Thyroid gland (tissue), 4 donors: ENCODE measurements at regions not wholly inside any gene's neighbourhood (a gene's known extent, or its start where the extent isn't known, plus 50 kb on each side); places are given as distances from the start of the nearest gene placed in this dataset.

Experiments used
- DNase-seq, 2 donors: peaks; one replicate each; pipeline ENCODE4 v3.0.0-alpha.2; 2019
- H3K27ac ChIP-seq, 3 donors: fragments of 200-600 bp; sonication (generic); 1 replicate in 2 of 3; 2 replicates in 1 of 3; pipeline ENCODE4 v1.5.1; 2016 to 2019; ENCODE audit warnings: mild to moderate bottlenecking in 1 of 3, moderate library complexity in 1 of 3
- H3K27me3 ChIP-seq: fragments of 200-600 bp; sonication (generic); one replicate; pipeline ENCODE4 v1.5.1; 2019
- H3K36me3 ChIP-seq, 2 donors: fragments of 200-600 bp; sonication (generic); one replicate each; pipeline ENCODE4 v1.5.1; 2016 to 2019
- H3K4me1 ChIP-seq, 2 donors: fragments of 200-600 bp; sonication (generic); one replicate each; pipeline ENCODE4 v1.5.1; 2017 to 2019
- H3K4me3 ChIP-seq, 3 donors: fragments of 200-600 bp; sonication (generic); replicated peaks in 1 of 3; 1 replicate in 2 of 3; 2 replicates in 1 of 3; pipeline ENCODE4 v1.5.1; 2016; ENCODE audit warnings: mild to moderate bottlenecking in 1 of 3
- H3K9me3 ChIP-seq: fragments of 200-600 bp; sonication (generic); one replicate; pipeline ENCODE4 v1.5.1; 2017
- CTCF ChIP-seq, 6 experiments: fragments of 200-600 bp in 3 of 6; fragments of 450-650 bp in 3 of 6; sonication (generic) in 3 of 6; IDR thresholded peaks; one replicate each; pipeline ENCODE4 v1.5.1; 2016 to 2019; ENCODE audit warnings: antibody characterized with exemption in 6 of 6, mild to moderate bottlenecking in 2 of 6, inconsistent platforms in 1 of 6, moderate library complexity in 1 of 6
- POLR2A ChIP-seq, 2 donors: fragments of 450-650 bp; IDR thresholded peaks; one replicate each; pipeline ENCODE4 v1.6.1; 2017; ENCODE audit warnings: antibody characterized with exemption in 2 of 2, mild to moderate bottlenecking in 2 of 2, moderate library complexity in 1 of 2
- WGBS, 2 donors: methylation state at CpG; one replicate each; pipeline ENCODE4 v1.1.5; 2017; 5-methylcytosine and 5-hydroxymethylcytosine counted together
- intact Hi-C: fragments of 100-400 bp; cut with DNase I; formaldehyde crosslinking; loops from one replicate; pipeline ENCODE4 v1.15.1; 2023

DNA sequence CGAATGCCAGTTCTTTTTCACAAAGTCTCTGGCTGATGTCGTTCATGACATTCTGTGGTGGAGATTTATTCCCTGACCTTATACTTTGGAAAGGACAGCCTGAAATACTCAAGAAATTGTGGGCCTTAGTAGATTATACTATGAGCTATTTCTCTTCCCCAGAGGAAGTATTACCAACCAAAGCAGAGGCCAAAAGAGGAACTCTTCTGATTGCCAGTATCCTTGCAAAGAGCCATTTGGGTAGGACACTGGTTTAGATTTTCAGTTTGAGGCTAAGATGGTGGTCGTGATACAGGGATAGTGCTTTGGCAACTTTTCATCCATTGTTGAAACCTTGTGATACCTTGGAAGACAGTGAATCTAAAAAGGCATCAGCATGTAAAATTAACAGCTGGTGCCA lies 327.3 kb downstream of the HACE1 start:
- H3K27ac ChIP-seq = no peak overlapping the region
- H3K36me3 ChIP-seq = no peaks in the 10 kb centered on the region
- intact Hi-C loops = no loop called here
- H3K4me1 ChIP-seq = no peaks in the 10 kb centered on the region
- WGBS, 2 donors = 78 to 86% methylated on average over 3 of the region's 3 CpGs
- no peak overlapping the region for H3K4me3 ChIP-seq
- H3K27me3 ChIP-seq = no peaks in the 10 kb centered on the region
- TF ChIP-seq CTCF (IDR thresholded peaks at IDR 0.05) (no peak), POLR2A (IDR thresholded peaks at IDR 0.05) (no peak)
- no peaks in the 10 kb centered on the region for H3K9me3 ChIP-seq
- DNase-seq = no peak

- TF ChIP-seq POLR2A (IDR thresholded peaks at IDR 0.05) = no peak
- no peak for TF ChIP-seq CTCF (IDR thresholded peaks at IDR 0.05)
- no peak for DNase-seq
- Histone ChIP-seq H3K4me3 (no peak overlapping the region), H3K9me3 (no peaks in the 10 kb centered on the region), H3K27me3 (no peaks in the 10 kb centered on the region), H3K27ac (no peak overlapping the region), H3K36me3 (no peaks in the 10 kb centered on the region), H3K4me1 (no peaks in the 10 kb centered on the region)
- WGBS, 2 donors = 71 to 91% methylated on average over 1 of the region's 1 CpG
- intact Hi-C loops = no loop called here
Observed at GRCh38 chr6:104531646-104532045, 328.1 kb downstream of the HACE1 start.

DNA sequence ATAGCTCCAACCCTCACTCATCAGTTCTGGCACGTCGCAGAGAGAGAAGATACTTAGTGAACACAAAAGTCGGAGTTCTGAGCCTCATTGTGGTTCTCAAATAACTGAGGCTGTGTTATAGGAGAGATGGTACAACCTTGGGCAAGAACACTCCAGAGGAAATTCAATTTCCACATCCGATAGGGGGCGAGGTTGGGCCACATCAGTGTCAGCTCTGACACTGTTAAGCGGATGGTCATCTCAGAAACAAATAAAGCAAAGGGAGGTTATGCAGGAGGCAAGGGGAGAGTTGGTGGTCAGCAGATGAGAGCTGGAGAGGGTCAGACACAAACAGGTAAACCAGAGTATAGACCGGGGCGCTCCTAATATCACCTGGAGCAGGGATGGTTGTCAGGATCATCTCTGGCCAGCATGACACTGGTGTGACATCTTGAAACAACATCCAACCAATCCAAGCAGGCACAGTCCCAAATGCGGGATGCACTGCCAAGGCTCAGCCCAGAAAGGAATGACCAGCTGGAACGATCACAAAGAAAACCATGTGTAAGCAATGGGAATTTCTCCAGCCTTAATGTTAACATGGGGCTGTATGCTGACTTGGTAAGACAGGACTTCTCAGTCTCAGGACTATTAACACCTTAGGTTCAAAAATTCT lies 331.8 kb downstream of the HACE1 start:
- no peak for DNase-seq
- 56 to 61% methylated on average over 10 of the region's 10 CpGs for WGBS, 2 donors
- H3K27ac ChIP-seq = no peak overlapping the region

GRCh38 chr6:104527311-104527710 lies 332.4 kb downstream of the HACE1 start:
- Histone ChIP-seq H3K27me3 (no peaks in the 10 kb centered on the region), H3K9me3 (no peaks in the 10 kb centered on the region), H3K27ac (no peak overlapping the region), H3K4me3 (no peak overlapping the region), H3K4me1 (no peaks in the 10 kb centered on the region), H3K36me3 (no peaks in the 10 kb centered on the region)
- TF ChIP-seq POLR2A (IDR thresholded peaks at IDR 0.05) (no peak), CTCF (IDR thresholded peaks at IDR 0.05) (no peak)
- no peak for DNase-seq
- intact Hi-C loops = no loop called here
- 67 to 76% methylated on average over 7 of the region's 7 CpGs for WGBS, 2 donors

More for the DNA sequence above, 331.8 kb downstream of the HACE1 start:
- TF ChIP-seq POLR2A (IDR thresholded peaks at IDR 0.05) = no peak
- no peak for TF ChIP-seq CTCF (IDR thresholded peaks at IDR 0.05)
- no peak overlapping the region for H3K4me3 ChIP-seq
- H3K27me3 ChIP-seq = no peaks in the 10 kb centered on the region
- H3K9me3 ChIP-seq = no peaks in the 10 kb centered on the region
- intact Hi-C loops = no loop called here
- no peaks in the 10 kb centered on the region for H3K36me3 ChIP-seq
- no peaks in the 10 kb centered on the region for H3K4me1 ChIP-seq

- intact Hi-C loops = no loop called here
- Histone ChIP-seq H3K4me1 (no peaks in the 10 kb centered on the region), H3K27me3 (no peaks in the 10 kb centered on the region), H3K4me3 (no peak overlapping the region), H3K27ac (no peak overlapping the region), H3K9me3 (no peaks in the 10 kb centered on the region), H3K36me3 (no peaks in the 10 kb centered on the region)
- TF ChIP-seq CTCF (IDR thresholded peaks at IDR 0.05) (no peak), POLR2A (IDR thresholded peaks at IDR 0.05) (no peak)
- no peak for DNase-seq
- WGBS, 2 donors = 32 to 36% methylated on average over 6 of the region's 6 CpGs
Observed at GRCh38 chr6:104526376-104526775, 333.3 kb downstream of the HACE1 start.
